BE2C (cell line): ENCODE measurements at regions not wholly inside any gene's neighbourhood (a gene's known extent, or its start where the extent isn't known, plus 50 kb on each side); places are given as distances from the start of the nearest gene placed in this dataset.
A peak's percentile ranks its signal among the peaks of the same experiment; 100 is the strongest.

Experiments
- DNase-seq: peaks from one replicate; pipeline ENCODE4 v3.0.0-alpha.2; 2020
- H3K27me3 ChIP-seq: fragments of 250-450 bp; sonication (Bioruptor Pico); 2 replicates; pipeline ENCODE4 v1.5.1; 2020; ENCODE audit warnings: mild to moderate bottlenecking
- H3K36me3 ChIP-seq: fragments of 250-450 bp; sonication (Bioruptor Pico); 2 replicates; pipeline ENCODE4 v1.5.1; 2020; ENCODE audit warnings: mild to moderate bottlenecking
- H3K4me1 ChIP-seq: fragments of 250-450 bp; sonication (Bioruptor Pico); 2 replicates; pipeline ENCODE4 v1.5.1; 2020
- H3K4me3 ChIP-seq: 2 replicates; pipeline ENCODE4 v1.5.1; 2011; ENCODE audit warnings: low read depth, low read length
- H3K9me3 ChIP-seq: fragments of 250-450 bp; sonication (Bioruptor Pico); 2 replicates; pipeline ENCODE4 v1.5.1; 2020
- CTCF ChIP-seq: IDR thresholded peaks from 2 replicates; pipeline ENCODE4 v1.5.1; 2012; ENCODE audit warnings: mild to moderate bottlenecking, low read depth, low read length

DNA sequence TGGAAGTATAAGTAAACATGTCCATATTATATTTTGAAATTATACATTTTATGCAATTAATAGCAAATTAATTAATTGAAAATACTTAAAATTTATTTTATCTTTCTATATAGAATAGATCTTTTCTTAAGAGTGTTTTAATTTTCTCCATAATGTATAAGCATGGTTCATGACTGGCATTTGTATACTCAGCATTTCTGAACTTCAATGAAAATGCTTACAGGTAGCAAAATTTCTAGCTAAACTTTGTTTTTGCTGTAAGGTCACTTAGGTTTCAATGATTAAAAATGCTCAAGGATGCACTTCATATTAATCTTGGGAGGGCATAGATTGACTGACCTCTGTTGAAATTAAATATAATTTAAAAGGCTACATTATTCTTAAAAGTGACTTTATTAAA lies 1108.1 kb downstream of the BRINP3 start:
- H3K9me3 ChIP-seq: no peaks in the 10 kb centered on the region; the same call in 1 of the 2 replicates
- no peak overlapping the region for H3K4me3 ChIP-seq
- no peak for DNase-seq
- H3K4me1 ChIP-seq: no peaks in the 10 kb centered on the region
- H3K36me3 ChIP-seq: no peaks in the 10 kb centered on the region
- no peaks in the 10 kb centered on the region for H3K27me3 ChIP-seq
- TF ChIP-seq CTCF: no peak

DNA sequence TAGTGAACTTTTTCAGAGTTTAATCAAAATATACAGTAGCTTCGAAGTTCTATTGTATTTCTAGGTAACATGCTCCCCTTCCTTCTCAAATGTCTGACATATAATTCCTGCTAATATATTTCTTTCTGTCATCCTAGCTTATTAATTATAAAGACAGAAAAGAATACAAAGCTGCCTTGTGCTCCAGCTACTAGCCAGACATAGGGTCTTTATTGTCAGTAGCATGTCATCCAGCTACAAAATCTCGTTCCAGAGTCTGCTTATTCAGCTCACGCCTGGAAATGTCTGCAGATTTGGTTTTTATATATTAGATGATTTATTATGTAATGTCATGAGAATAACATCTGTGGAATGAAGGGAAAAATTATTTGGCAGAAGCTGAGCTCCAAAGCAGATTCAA lies 1102.8 kb downstream of the BRINP3 start:
- Histone ChIP-seq H3K9me3 (no peaks in the 10 kb centered on the region), H3K4me1 (no peaks in the 10 kb centered on the region), H3K4me3 (no peak overlapping the region), H3K27me3 (no peaks in the 10 kb centered on the region), H3K36me3 (no peaks in the 10 kb centered on the region)
- no peak for DNase-seq
- TF ChIP-seq CTCF: no peak

DNA sequence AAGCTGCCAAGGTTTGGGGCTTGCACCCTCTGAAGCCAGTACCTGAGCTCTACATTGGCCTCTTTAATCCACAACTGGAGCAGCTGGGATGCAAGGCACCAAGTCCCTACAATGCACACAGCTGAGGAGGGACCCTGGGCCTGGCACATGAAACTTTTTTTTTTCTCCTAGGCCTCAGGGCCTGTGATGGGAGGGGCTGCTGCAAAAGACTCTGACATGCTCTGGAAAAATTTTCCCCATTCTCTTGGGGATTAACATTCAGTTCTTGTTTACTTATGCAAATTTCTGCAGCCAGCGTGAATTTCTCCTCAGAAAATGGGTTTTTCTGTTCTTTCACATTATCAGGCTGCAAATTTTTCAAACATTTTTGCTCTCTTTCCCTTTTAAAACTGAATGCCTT lies 1072.2 kb downstream of the BRINP3 start:
- no peaks in the 10 kb centered on the region for H3K27me3 ChIP-seq
- TF ChIP-seq CTCF: no peak
- no peaks in the 10 kb centered on the region for H3K4me1 ChIP-seq
- no peaks in the 10 kb centered on the region for H3K9me3 ChIP-seq
- no peak overlapping the region for H3K4me3 ChIP-seq
- no peak for DNase-seq
- H3K36me3 ChIP-seq: no peaks in the 10 kb centered on the region

- TF ChIP-seq CTCF: no peak
- Histone ChIP-seq H3K27me3 (no peaks in the 10 kb centered on the region), H3K9me3 (no peaks in the 10 kb centered on the region), H3K36me3 (no peaks in the 10 kb centered on the region), H3K4me3 (no peak overlapping the region), H3K4me1 (no peaks in the 10 kb centered on the region)
- no peak for DNase-seq
Observed at GRCh38 chr1:189409774-189410173, 1067.9 kb downstream of the BRINP3 start.

DNA sequence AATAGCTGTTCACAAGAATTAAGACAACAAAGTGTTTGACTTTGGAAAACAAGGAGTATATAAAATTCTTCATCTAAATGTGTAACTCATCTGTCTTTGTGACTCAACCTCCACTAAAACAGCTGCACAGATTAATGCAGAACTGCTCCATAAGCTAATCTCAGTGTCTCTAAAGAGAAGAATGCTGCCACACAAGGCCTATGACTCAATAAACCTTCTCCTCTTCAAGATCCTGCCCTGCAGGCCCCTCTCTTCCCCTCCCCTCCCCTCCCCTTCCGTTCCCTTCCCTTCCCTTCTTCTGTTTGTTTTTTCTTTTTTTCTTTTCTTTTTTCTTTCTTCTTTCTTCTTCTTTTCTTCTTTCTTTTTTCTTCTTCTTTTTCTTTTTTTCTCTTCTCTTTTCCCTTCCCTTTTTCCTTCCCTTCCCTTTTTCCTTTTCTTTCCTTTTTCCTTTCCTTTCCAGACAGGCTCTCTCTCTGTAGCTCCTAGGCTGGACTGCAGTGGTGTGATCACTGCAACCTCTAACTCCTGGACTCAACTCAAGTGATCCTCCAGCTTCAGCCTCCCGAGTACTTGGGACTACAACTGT lies 1052.8 kb downstream of the BRINP3 start:
- no peaks in the 10 kb centered on the region for H3K9me3 ChIP-seq
- no peaks in the 10 kb centered on the region for H3K4me1 ChIP-seq
- no peaks in the 10 kb centered on the region for H3K36me3 ChIP-seq
- no peak for DNase-seq
- TF ChIP-seq CTCF: no peak
- no peaks in the 10 kb centered on the region for H3K27me3 ChIP-seq
- H3K4me3 ChIP-seq: no peak overlapping the region

GRCh38 chr1:189429610-189430009 lies 1048.1 kb downstream of the BRINP3 start:
- Histone ChIP-seq H3K36me3 (no peaks in the 10 kb centered on the region), H3K9me3 (no peaks in the 10 kb centered on the region), H3K4me1 (no peaks in the 10 kb centered on the region), H3K4me3 (no peak overlapping the region), H3K27me3 (no peaks in the 10 kb centered on the region)
- DNase-seq: peak; percentile 44
- peak; percentile 88 for TF ChIP-seq CTCF
